HEK293 (cell line): ENCODE measurements at regions not wholly inside any gene's neighbourhood (a gene's known extent, or its start where the extent isn't known, plus 50 kb on each side); places are given as distances from the start of the nearest gene placed in this dataset.

Experiments used
- CTCF ChIA-PET: fragments of 350-600 bp; formaldehyde crosslinking; extraction: SDS; loops from one replicate; lab custom pipeline; 2021; ENCODE audit warnings: antibody characterized with exemption; lab: Yijun Ruan, JAX
- POLR2A ChIA-PET: fragments of 300-600 bp; formaldehyde crosslinking; extraction: SDS; loops from one replicate; lab custom pipeline; 2020; ENCODE audit warnings: antibody characterized with exemption, inconsistent platforms; lab: Yijun Ruan, JAX
- H3K27ac ChIP-seq: fragments of 200-500 bp; sonication (Bioruptor generic); 2 replicates; pipeline ENCODE4 v1.5.1; 2014; ENCODE audit warnings: low read depth, low read length, control low read depth, inconsistent platforms; ENCODE audit errors: extremely low read depth
- H3K36me3 ChIP-seq, 2 experiments: fragments of 200-500 bp in 1 of 2; sonication (Bioruptor generic) in 1 of 2; 1 replicate in 1 of 2; 2 replicates in 1 of 2; pipeline ENCODE4 v1.5.1; 2014 to 2017; ENCODE audit warnings: inconsistent platforms in 2 of 2, low read length in 2 of 2; ENCODE audit not compliant: control insufficient read depth in 2 of 2, insufficient read depth in 1 of 2
- H3K4me1 ChIP-seq: fragments of 200-500 bp; sonication (Bioruptor generic); 2 replicates; pipeline ENCODE4 v1.5.1; 2014; ENCODE audit warnings: mild to moderate bottlenecking, low read length, inconsistent platforms; ENCODE audit not compliant: control insufficient read depth, insufficient read depth
- H3K4me3 ChIP-seq: 2 replicates; pipeline ENCODE4 v1.5.1; 2011; ENCODE audit warnings: low read depth, mild to moderate bottlenecking, control low read depth, low read length, moderate library complexity
- H3K9me3 ChIP-seq: fragments of 200-500 bp; sonication (Bioruptor generic); 2 replicates; pipeline ENCODE4 v1.5.1; 2014; ENCODE audit warnings: low read depth, low read length, inconsistent platforms; ENCODE audit not compliant: control insufficient read depth, insufficient read depth
- BCL11B ChIP-seq: fragments of 450-650 bp; formaldehyde crosslinking; IDR thresholded peaks from 2 replicates; pipeline ENCODE4 v1.5.1; 2016; ENCODE audit warnings: low read depth, missing biosample characterization, missing genetic modification characterization
- GLI2 ChIP-seq: fragments of 450-650 bp; formaldehyde crosslinking; IDR thresholded peaks from 2 replicates; pipeline ENCODE4; 2017; ENCODE audit warnings: missing biosample characterization, missing genetic modification characterization, low read depth, borderline replicate concordance
- GLIS1 ChIP-seq: fragments of 450-650 bp; formaldehyde crosslinking; IDR thresholded peaks from 2 replicates; pipeline ENCODE4 v1.5.1; 2016; ENCODE audit warnings: missing biosample characterization, missing genetic modification characterization
- IKZF3 ChIP-seq: fragments of 450-650 bp; IDR thresholded peaks from 2 replicates; pipeline ENCODE4 v1.5.0; 2018; ENCODE audit warnings: missing biosample characterization, mild to moderate bottlenecking, missing genetic modification characterization, moderate library complexity
- SCRT1 ChIP-seq: fragments of 450-650 bp; formaldehyde crosslinking; IDR thresholded peaks from 2 replicates; pipeline ENCODE4 v1.5.1; 2016; ENCODE audit warnings: missing biosample characterization, missing genetic modification characterization, borderline replicate concordance
- YY2 ChIP-seq: fragments of 450-650 bp; formaldehyde crosslinking; IDR thresholded peaks from 2 replicates; pipeline ENCODE4 v1.5.1; 2016; ENCODE audit warnings: missing biosample characterization, missing genetic modification characterization
- ZNF112 ChIP-seq: fragments of 450-650 bp; formaldehyde crosslinking; IDR thresholded peaks from 2 replicates; pipeline ENCODE4 v1.5.0; 2017; ENCODE audit warnings: missing biosample characterization, missing genetic modification characterization
- ZNF121 ChIP-seq: fragments of 450-650 bp; formaldehyde crosslinking; IDR thresholded peaks from 2 replicates; pipeline ENCODE4 v1.5.1; 2016; ENCODE audit warnings: missing biosample characterization, missing genetic modification characterization
- ZNF175 ChIP-seq: fragments of 450-650 bp; formaldehyde crosslinking; IDR thresholded peaks from 2 replicates; pipeline ENCODE4 v1.5.1; 2016; ENCODE audit warnings: missing biosample characterization, missing genetic modification characterization
- ZNF19 ChIP-seq: fragments of 450-650 bp; formaldehyde crosslinking; IDR thresholded peaks from 2 replicates; pipeline ENCODE4; 2016; ENCODE audit warnings: missing biosample characterization, missing genetic modification characterization, low read depth
- ZNF426 ChIP-seq: fragments of 450-650 bp; formaldehyde crosslinking; IDR thresholded peaks from 2 replicates; pipeline ENCODE4 v1.5.1; 2017; ENCODE audit warnings: missing biosample characterization, missing genetic modification characterization, mild to moderate bottlenecking, inconsistent platforms, moderate library complexity
- ZNF521 ChIP-seq: fragments of 450-650 bp; formaldehyde crosslinking; IDR thresholded peaks from 2 replicates; pipeline ENCODE4 v1.5.1; 2017; ENCODE audit warnings: missing biosample characterization, mild to moderate bottlenecking, missing genetic modification characterization
- ZNF629 ChIP-seq: fragments of 450-650 bp; formaldehyde crosslinking; IDR thresholded peaks from 2 replicates; pipeline ENCODE4 v1.5.1; 2017; ENCODE audit warnings: missing biosample characterization, missing genetic modification characterization
- ZNF776 ChIP-seq: fragments of 450-650 bp; formaldehyde crosslinking; IDR thresholded peaks from 2 replicates; pipeline ENCODE4 v1.5.0; 2017; ENCODE audit warnings: missing biosample characterization, missing genetic modification characterization, borderline replicate concordance
- ZNF843 ChIP-seq: fragments of 450-650 bp; formaldehyde crosslinking; IDR thresholded peaks from 2 replicates; pipeline ENCODE4 v1.5.1; 2016; ENCODE audit warnings: missing biosample characterization, missing genetic modification characterization
- ZXDB ChIP-seq: fragments of 450-650 bp; formaldehyde crosslinking; IDR thresholded peaks from 2 replicates; pipeline ENCODE4 v1.5.1; 2016; ENCODE audit warnings: missing biosample characterization, missing genetic modification characterization
- TF ChIP-seq, protein P1 (sequence below): fragments of 450-650 bp; formaldehyde crosslinking; IDR thresholded peaks from 2 replicates; pipeline ENCODE4 v1.5.1; 2017; ENCODE audit warnings: missing biosample characterization, missing genetic modification characterization
- TF ChIP-seq, protein P2 (sequence below): fragments of 450-650 bp; formaldehyde crosslinking; IDR thresholded peaks from 2 replicates; pipeline ENCODE4 v1.5.1; 2016; ENCODE audit warnings: missing biosample characterization, missing genetic modification characterization
- TF ChIP-seq, protein P3 (sequence below): fragments of 450-650 bp; formaldehyde crosslinking; IDR thresholded peaks from 2 replicates; pipeline ENCODE4 v1.5.1; 2016; ENCODE audit warnings: missing biosample characterization, missing genetic modification characterization
- TF ChIP-seq, protein P4 (sequence below): fragments of 450-650 bp; formaldehyde crosslinking; IDR thresholded peaks from 2 replicates; pipeline ENCODE4 v1.5.1; 2016; ENCODE audit warnings: missing biosample characterization, missing genetic modification characterization
- TF ChIP-seq, protein P5 (sequence below): fragments of 450-650 bp; formaldehyde crosslinking; IDR thresholded peaks from 2 replicates; pipeline ENCODE4 v1.5.1; 2016; ENCODE audit warnings: missing biosample characterization, missing genetic modification characterization, borderline replicate concordance
- TF ChIP-seq, protein P6 (sequence below): fragments of 450-650 bp; IDR thresholded peaks from 2 replicates; pipeline ENCODE4 v1.5.1; 2018; ENCODE audit warnings: missing biosample characterization, mild to moderate bottlenecking, missing genetic modification characterization
- TF ChIP-seq, protein P7 (sequence below): fragments of 450-650 bp; formaldehyde crosslinking; IDR thresholded peaks from 2 replicates; pipeline ENCODE4 v1.5.1; 2016; ENCODE audit warnings: missing biosample characterization, missing genetic modification characterization

DNA sequence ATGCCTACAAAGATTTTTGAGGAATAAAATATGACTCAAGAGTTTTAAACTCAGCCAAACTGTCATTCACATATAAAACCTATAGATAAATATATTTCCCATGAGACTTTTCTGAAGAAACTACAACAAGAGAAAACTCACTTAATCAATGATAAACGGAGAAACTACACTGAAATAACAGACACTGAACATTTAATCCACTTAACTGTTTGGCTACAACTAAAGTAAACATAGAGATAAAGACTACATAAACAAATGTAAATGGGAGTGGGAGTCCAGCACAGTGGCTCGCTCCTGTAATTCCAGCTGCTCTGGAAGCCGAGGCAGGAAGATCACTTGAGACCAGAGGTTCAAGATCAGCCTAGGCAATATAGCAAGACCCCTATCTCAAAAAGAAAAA is 79.2 kb downstream of the MEX3B start (continued):
- TF ChIP-seq, protein P1, sequence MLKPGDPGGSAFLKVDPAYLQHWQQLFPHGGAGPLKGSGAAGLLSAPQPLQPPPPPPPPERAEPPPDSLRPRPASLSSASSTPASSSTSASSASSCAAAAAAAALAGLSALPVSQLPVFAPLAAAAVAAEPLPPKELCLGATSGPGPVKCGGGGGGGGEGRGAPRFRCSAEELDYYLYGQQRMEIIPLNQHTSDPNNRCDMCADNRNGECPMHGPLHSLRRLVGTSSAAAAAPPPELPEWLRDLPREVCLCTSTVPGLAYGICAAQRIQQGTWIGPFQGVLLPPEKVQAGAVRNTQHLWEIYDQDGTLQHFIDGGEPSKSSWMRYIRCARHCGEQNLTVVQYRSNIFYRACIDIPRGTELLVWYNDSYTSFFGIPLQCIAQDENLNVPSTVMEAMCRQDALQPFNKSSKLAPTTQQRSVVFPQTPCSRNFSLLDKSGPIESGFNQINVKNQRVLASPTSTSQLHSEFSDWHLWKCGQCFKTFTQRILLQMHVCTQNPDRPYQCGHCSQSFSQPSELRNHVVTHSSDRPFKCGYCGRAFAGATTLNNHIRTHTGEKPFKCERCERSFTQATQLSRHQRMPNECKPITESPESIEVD (tag by site-specific recombination) = peak; percentile 93
- TF ChIP-seq ZNF776 = no peak
- peak; percentile 35; the same call in 1 of the 2 replicates for TF ChIP-seq GLI2 (tag by site-specific recombination)
- no peak for TF ChIP-seq ZNF175
- TF ChIP-seq, protein P2, sequence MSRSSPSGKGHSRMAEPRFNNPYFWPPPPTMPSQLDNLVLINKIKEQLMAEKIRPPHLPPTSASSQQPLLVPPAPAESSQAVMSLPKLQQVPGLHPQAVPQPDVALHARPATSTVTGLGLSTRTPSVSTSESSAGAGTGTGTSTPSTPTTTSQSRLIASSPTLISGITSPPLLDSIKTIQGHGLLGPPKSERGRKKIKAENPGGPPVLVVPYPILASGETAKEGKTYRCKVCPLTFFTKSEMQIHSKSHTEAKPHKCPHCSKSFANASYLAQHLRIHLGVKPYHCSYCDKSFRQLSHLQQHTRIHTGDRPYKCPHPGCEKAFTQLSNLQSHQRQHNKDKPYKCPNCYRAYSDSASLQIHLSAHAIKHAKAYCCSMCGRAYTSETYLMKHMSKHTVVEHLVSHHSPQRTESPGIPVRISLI (tag by site-specific recombination) = no peak
- TF ChIP-seq ZNF112 = no peak
- TF ChIP-seq, protein P3, sequence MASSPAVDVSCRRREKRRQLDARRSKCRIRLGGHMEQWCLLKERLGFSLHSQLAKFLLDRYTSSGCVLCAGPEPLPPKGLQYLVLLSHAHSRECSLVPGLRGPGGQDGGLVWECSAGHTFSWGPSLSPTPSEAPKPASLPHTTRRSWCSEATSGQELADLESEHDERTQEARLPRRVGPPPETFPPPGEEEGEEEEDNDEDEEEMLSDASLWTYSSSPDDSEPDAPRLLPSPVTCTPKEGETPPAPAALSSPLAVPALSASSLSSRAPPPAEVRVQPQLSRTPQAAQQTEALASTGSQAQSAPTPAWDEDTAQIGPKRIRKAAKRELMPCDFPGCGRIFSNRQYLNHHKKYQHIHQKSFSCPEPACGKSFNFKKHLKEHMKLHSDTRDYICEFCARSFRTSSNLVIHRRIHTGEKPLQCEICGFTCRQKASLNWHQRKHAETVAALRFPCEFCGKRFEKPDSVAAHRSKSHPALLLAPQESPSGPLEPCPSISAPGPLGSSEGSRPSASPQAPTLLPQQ = no peak
- no peak for TF ChIP-seq SCRT1 (tag by site-specific recombination)
- TF ChIP-seq, protein P4, sequence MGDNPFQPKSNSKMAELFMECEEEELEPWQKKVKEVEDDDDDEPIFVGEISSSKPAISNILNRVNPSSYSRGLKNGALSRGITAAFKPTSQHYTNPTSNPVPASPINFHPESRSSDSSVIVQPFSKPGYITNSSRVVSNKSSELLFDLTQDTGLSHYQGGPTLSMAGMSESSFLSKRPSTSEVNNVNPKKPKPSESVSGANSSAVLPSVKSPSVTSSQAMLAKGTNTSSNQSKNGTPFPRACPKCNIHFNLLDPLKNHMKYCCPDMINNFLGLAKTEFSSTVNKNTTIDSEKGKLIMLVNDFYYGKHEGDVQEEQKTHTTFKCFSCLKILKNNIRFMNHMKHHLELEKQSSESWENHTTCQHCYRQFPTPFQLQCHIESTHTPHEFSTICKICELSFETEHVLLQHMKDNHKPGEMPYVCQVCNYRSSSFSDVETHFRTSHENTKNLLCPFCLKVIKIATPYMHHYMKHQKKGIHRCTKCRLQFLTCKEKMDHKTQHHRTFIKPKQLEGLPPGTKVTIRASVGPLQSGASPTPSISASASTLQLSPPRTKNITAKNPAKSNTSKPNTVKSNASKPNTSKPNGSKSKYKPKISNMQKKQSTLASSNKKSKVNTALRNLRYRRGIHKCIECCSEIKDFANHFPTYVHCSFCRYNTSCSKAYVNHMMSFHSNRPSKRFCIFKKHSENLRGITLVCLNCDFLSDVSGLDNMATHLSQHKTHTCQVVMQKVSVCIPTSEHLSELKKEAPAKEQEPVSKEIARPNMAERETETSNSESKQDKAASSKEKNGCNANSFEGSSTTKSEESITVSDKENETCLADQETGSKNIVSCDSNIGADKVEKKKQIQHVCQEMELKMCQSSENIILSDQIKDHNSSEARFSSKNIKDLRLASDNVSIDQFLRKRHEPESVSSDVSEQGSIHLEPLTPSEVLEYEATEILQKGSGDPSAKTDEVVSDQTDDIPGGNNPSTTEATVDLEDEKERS (tag by site-specific recombination) = no peak
- TF ChIP-seq ZNF843 (tag by site-specific recombination) = peak; percentile 65; the same call in 1 of the 2 replicates

DNA sequence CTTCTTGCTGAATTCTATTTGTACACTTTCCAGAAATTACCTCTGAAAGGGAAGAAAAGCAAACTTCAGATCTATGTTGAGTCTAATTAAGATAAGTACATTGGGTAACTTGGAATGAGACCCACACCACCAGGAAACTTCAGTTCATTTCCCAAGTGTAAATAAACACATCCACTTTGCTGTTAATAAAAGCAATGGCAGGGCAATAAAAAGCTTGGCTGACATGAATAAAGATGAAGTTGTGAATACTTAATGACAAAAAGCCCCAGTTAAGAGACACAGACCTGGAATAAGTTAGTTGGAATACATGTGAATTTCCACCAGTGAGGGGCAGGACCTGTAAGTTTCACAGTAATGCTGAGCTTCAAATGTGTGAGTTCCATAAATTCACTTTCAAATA is 83.3 kb downstream of the MEX3B start:
- Histone ChIP-seq H3K36me3 (no peaks in the 10 kb centered on the region; a peak in 1 of 3 replicates), H3K27ac (peak overlapping the region; percentile 58), H3K9me3 (no peaks in the 10 kb centered on the region; the same call in 1 of the 2 replicates), H3K4me1 (peaks cover 30% of the 10 kb centered on the region), H3K4me3 (no peak overlapping the region)
- CTCF ChIA-PET = interaction anchor here (0.6 to 1.8 kb wide), 2 partner anchors 11 to 266 kb away, joined by 4 to 7 read pairs; no protein-coding TSS in a partner anchor
- POLR2A ChIA-PET = no interaction called here
- peak; percentile 22; the same call in 1 of the 2 replicates for TF ChIP-seq BCL11B (tag by site-specific recombination)
- TF ChIP-seq YY2 (tag by site-specific recombination) = no peak
- peak; percentile 65 for TF ChIP-seq ZXDB (tag by site-specific recombination)
- TF ChIP-seq ZNF121 (tag by site-specific recombination) = peak; percentile 86
- TF ChIP-seq ZNF426 = no peak
- TF ChIP-seq ZNF629 (tag by site-specific recombination) = 0 out of 2 replicates have a peak, but pooled peaks have one; percentile 35
- TF ChIP-seq, protein P5, sequence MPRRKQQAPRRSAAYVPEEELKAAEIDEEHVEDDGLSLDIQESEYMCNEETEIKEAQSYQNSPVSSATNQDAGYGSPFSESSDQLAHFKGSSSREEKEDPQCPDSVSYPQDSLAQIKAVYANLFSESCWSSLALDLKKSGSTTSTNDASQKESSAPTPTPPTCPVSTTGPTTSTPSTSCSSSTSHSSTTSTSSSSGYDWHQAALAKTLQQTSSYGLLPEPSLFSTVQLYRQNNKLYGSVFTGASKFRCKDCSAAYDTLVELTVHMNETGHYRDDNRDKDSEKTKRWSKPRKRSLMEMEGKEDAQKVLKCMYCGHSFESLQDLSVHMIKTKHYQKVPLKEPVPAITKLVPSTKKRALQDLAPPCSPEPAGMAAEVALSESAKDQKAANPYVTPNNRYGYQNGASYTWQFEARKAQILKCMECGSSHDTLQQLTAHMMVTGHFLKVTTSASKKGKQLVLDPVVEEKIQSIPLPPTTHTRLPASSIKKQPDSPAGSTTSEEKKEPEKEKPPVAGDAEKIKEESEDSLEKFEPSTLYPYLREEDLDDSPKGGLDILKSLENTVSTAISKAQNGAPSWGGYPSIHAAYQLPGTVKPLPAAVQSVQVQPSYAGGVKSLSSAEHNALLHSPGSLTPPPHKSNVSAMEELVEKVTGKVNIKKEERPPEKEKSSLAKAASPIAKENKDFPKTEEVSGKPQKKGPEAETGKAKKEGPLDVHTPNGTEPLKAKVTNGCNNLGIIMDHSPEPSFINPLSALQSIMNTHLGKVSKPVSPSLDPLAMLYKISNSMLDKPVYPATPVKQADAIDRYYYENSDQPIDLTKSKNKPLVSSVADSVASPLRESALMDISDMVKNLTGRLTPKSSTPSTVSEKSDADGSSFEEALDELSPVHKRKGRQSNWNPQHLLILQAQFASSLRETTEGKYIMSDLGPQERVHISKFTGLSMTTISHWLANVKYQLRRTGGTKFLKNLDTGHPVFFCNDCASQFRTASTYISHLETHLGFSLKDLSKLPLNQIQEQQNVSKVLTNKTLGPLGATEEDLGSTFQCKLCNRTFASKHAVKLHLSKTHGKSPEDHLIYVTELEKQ = peak; percentile 40; the same call in 1 of the 2 replicates
- no peak for TF ChIP-seq ZNF521 (tag by site-specific recombination)
- TF ChIP-seq ZNF19 (tag by site-specific recombination) = no peak
- TF ChIP-seq, protein P6, sequence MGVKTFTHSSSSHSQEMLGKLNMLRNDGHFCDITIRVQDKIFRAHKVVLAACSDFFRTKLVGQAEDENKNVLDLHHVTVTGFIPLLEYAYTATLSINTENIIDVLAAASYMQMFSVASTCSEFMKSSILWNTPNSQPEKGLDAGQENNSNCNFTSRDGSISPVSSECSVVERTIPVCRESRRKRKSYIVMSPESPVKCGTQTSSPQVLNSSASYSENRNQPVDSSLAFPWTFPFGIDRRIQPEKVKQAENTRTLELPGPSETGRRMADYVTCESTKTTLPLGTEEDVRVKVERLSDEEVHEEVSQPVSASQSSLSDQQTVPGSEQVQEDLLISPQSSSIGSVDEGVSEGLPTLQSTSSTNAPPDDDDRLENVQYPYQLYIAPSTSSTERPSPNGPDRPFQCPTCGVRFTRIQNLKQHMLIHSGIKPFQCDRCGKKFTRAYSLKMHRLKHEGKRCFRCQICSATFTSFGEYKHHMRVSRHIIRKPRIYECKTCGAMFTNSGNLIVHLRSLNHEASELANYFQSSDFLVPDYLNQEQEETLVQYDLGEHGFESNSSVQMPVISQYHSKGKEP (tag by site-specific recombination) = peak; percentile 87
- TF ChIP-seq, protein P7, sequence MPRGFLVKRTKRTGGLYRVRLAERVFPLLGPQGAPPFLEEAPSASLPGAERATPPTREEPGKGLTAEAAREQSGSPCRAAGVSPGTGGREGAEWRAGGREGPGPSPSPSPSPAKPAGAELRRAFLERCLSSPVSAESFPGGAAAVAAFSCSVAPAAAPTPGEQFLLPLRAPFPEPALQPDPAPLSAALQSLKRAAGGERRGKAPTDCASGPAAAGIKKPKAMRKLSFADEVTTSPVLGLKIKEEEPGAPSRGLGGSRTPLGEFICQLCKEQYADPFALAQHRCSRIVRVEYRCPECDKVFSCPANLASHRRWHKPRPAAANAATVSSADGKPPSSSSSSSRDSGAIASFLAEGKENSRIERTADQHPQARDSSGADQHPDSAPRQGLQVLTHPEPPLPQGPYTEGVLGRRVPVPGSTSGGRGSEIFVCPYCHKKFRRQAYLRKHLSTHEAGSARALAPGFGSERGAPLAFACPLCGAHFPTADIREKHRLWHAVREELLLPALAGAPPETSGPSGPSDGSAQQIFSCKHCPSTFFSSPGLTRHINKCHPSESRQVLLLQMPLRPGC (tag by site-specific recombination) = peak; percentile 73
- peak; percentile 52; the same call in 1 of the 2 replicates for TF ChIP-seq IKZF3 (tag by site-specific recombination)
- TF ChIP-seq GLIS1 (tag by site-specific recombination) = peak; percentile 68
